GM19467 (cell line): ENCODE measurements at regions not wholly inside any gene's neighbourhood (a gene's known extent, or its start where the extent isn't known, plus 50 kb on each side); places are given as distances from the start of the nearest gene placed in this dataset.

Experiments used
- ATAC-seq: cut with Tn5 transposase; IDR thresholded peaks from one replicate; pipeline ENCODE4 v1.9.1; 2021; ENCODE audit warnings: mild to moderate bottlenecking, moderate library complexity; ENCODE audit not compliant: unreplicated experiment

DNA sequence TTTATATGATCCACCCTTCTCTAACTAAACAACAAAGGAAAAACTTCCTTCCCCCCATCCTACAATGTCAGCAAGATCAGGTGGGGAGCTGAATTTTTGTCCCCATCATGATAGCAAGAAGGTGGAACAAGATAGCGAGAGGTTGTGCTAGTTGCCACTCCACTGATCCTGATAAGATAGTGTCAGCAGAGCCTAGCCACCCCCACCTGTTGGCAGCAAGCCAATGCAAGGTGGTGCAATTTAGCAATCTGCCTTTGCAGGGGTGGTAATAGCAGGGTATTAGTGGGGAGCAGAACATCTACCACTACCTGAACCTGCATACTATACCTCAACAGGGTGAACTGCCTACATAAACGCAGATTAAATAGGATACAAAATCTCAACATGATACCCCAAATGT, 80.2 kb upstream of the MAMLD1 start:
- no peak for ATAC-seq

DNA sequence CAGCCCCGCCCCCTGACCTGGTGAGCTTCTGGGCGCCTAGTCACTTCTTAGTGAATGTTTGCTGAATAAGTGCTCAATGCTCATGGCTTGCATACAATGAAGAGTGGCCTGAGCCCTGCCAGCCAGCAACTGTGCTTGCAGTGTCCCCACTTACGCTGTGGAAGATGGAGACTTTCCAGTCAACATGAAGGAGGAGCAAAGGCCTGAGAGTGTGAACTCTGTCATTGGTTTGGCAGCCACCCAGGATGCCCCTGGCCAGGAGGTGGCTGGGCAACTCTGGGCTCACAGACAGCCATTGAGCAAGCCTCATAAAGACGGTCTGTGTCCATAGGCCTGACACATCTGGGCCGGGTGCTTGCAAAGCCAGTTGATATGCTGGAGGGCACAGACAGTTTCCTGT, 72.1 kb upstream of the MAMLD1 start:
- no peak for ATAC-seq

DNA sequence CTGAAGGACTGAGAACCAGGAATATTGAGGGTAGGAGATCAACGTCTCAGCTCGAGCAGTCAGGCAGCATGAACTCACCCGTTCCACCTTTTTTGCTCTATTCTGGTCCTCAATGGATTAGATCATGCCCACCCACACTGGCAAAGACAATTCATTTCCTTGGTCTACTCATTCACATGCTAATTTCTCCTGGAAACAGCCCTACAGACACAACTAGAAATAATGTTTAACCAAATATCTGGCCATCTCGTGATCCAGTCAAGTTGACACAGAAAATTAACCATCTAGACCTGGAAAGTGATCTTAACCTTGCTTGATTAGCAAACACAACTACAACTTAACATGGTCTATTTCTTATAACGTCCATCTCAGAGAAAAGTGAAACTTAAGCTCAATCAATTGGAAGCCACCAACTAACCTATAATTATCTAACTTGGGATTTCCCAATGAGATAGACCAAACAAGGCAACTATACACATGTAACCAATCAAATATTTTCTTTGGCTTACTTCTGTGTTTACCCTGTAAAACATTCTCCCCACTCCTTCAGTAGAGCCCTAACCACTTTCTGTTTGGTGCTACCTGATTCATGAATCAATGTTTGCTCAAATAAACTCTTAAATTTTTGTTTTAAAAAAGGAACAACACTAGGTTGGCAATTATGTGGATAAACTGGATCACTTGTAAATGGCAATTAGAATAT, 69.7 kb upstream of the MAMLD1 start:
- ATAC-seq = no peak

DNA sequence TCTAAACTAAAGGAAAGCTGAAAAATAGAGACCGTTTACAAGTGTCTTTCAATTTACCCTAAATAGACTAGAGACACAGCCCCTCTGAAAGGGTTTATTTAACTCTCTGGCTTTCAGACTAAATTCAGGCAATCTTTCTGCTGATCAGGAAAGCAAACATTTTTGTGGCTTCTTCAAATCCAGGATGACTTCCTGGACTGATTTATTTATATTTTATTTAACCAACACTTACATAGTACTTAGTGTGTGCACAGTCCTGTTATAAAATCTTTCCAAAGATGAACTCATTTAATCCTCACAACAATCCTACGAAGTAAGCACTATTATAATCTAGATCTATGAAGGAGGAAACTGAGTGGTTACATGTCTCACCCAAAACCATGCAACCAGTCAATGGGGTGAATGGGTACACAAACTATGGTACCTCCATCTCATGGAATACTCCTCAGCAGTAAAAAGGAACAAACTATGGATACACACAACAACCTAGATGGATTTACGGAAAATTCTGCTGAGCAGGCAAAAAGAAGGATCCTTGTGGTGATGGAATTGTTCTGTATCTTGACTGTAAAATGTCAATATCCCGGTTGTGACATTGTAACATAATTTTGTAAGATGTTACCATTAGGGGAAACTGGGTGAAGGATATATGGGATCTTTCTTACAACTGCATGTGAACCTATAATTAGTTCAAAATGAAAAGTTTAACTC, 64.1 kb upstream of the MAMLD1 start:
- ATAC-seq = no peak

DNA sequence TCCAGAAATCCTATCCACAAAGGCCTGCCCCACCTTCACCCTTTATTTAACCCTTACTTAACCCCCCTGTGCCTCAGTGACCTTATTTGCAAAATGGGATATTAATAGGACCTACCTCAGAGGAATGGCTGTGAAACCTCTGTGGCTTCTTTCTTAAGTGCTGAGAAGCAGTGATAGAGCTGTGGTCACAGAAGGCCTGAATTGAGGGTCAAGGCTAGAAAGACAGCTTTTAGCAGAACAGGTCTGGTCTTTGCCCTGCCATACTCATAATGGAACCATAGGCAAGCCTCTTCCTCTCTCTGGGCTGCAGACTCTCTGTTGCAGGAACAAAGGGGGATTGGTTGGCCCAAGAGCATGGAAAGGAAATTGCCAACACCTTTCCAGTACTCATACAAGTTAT, 63.5 kb upstream of the MAMLD1 start:
- no peak for ATAC-seq

DNA sequence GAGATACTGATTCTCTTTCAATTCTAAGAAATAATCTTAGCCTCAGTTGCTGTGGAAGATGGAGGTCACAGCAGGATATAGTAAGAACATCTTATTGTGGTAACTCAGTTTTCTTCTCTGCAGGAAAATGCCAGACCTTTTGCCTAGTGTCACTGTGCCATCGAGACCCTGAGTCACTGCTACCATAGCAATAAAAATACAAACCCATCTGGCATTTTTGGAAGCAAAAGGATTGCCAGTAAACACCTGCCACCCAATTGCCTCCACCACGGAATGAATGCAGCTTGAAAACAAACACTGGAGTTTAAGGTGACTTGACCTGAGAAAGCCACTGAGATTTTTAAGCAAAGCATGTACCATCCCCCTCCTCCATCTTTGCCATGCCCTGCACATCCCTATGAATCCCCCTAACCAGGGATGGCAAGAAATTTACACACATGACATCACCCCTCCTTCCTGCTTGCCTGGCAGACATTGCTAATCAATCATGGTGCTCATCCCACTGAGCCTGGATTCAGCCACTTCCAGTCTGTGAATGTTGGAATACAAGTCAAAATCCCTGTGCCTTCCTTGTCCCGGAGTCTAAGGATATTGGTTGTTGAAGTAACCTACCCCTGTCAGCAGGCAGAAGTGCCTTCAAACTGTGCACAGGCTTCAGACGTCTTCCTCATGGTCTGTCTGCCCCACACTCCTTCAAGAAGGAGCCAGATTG, 59.6 kb upstream of the MAMLD1 start:
- no peak for ATAC-seq

DNA sequence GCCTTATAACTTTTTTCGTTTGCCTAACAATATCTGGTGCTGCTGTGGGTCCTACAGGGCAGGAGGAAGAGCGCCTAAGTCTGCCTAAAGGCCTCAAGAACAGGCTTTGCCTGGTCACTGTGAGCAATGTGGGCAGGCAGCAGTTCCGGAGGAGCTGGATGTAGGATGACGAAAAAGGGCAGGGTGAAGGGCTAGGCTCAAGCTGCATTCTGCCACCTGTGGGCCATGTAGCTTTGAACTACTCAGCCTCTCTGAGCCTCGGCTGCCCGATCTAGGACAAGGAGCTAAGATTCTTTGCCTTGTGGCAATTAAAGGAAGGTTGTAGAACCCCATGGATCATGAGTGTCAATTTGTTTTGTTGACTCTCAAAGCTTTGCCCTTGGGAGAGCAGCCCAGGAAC, 57.1 kb upstream of the MAMLD1 start:
- ATAC-seq = no peak

DNA sequence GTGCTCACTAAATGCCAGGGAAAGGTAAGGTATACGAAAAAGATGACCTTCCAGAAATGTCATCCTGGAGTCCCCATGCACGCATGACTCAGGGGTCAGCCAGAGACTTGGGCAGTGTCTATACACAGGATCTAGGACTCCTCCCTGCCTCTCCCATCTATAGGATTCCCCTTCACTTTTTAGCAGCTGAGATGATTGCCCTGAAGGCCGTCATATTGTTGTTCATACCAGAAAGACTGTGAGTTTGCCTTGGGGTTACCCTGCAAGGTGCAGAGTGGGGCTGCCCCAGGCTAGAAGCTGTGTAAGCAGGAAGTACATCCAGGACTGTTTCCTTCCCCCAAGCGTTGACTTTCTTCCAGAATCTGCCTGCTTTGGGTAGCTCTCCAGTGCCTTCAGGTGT, 55.1 kb upstream of the MAMLD1 start:
- ATAC-seq = no peak

DNA sequence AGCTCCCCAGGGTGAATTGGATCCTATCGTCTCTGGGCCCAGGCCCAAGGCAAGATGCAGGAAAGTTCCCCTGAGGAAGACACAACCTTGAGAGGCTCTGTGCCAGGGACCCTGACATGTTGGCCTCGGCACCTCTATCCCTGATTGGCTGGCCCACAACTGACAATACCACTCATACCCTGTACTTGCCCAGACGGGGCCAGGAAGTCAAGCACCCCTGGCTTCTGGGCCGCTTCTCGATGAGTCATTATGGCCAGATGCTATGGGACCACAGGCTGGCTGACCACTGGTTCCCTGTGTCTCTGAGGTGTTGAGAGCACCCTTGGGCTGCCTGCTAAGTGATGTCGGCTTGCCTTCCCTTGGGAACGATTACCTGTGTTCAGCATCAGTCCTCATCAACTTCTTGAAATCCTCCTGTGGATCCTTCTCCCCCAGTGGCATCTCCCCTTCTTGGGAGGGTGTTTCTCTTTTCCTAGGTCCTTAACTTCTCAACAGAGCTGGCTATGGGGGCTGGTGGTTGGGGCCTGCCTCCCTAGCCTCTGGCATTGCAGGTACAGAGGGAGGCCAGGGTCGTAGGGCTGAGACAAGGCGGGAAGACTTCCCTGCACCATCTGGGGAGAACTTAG, 54.5 kb upstream of the MAMLD1 start:
- ATAC-seq = no peak

DNA sequence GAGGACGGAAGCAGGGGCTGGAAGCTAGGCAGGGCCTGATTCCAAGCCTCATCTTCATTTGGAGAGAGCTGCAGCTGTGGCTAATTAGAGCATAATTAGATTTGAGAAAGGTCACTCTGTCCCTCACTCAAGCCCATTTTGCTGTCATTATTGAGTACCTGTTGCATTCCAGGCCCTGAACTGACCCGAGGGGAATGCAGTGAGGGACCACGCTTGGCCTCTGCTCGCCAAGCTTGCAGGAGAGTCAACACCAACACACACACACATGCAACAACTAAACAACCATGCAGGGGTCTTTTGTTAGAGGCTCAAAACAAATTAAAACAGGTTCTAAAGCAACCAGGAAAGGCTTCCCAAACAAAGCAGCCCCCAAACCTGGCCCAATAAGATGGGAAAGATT, 52.7 kb upstream of the MAMLD1 start:
- no peak for ATAC-seq

DNA sequence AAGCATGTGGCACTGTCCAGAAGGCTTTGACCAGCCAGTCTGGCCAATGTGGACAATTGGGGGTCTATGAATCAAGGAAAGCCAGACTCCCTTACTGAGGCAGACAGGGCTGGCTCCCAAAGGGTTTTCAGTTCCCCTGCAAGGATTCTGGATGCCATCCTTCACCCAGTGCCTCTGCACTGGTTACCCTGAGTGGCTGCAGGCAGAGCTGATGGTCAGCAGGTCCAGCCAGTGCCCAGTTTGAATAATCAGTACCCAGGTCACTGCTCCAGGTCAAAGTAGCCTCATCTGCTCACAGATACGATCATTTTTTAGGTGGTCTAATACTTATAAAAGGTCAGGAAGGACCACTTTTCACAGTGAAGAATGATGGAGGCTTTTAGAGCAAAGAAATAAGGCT, 52.2 kb upstream of the MAMLD1 start:
- ATAC-seq = no peak

DNA sequence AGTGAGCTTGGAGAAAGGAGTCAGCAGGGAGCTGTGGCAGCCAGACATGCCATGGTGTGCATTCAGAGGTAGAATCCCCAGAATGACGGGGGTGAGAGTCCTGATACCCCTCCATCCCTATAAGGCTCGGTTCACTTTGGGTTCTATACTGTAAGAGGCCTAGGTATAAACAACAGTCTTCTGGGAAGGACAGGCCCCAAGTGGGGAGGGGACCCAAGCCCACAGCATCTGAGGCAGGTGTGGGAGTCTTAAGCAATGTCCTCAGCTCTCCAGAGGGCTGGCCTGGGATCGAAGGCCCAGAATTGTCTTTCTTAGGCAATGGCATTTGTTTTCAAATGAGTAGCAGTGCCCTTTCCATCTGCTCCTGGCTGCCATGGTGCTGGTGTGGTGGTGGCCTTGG, 50.2 kb upstream of the MAMLD1 start:
- ATAC-seq = no peak
